GM23338 (cell line): ENCODE measurements at regions not wholly inside any gene's neighbourhood (a gene's known extent, or its start where the extent isn't known, plus 50 kb on each side); places are given as distances from the start of the nearest gene placed in this dataset.

ENCODE experiments used
- CREB1 ChIP-seq: fragments of 250-450 bp; sonication (Bioruptor Pico); IDR thresholded peaks from 2 replicates; pipeline ENCODE4 v1.5.0; 2020; ENCODE audit warnings: low read depth, mild to moderate bottlenecking, moderate library complexity
- EZH2 ChIP-seq: fragments of 200-600 bp; sonication (generic); IDR thresholded peaks from one replicate; pipeline ENCODE4 v1.8.0; 2017; ENCODE audit warnings: antibody characterized with exemption, mild to moderate bottlenecking, low read depth; ENCODE audit not compliant: unreplicated experiment
- EZH2phosphoT487 ChIP-seq: fragments of 200-600 bp; sonication (generic); IDR thresholded peaks from one replicate; pipeline ENCODE4 v1.8.1; 2018; ENCODE audit warnings: antibody characterized with exemption; ENCODE audit not compliant: unreplicated experiment
- JUNB ChIP-seq: IDR thresholded peaks from one replicate; pipeline ENCODE4 v1.6.1; 2016; ENCODE audit warnings: antibody characterized with exemption; ENCODE audit not compliant: unreplicated experiment
- NANOG ChIP-seq: IDR thresholded peaks from 2 replicates; pipeline ENCODE4 v1.6.1; 2016; ENCODE audit warnings: antibody characterized with exemption, borderline replicate concordance
- POLR2AphosphoS5 ChIP-seq: IDR thresholded peaks from 2 replicates; pipeline ENCODE4 v1.6.1; 2016; ENCODE audit warnings: antibody characterized with exemption, low read depth
- STAT1 ChIP-seq: IDR thresholded peaks from one replicate; pipeline ENCODE4 v1.6.1; 2016; ENCODE audit warnings: antibody characterized with exemption; ENCODE audit not compliant: unreplicated experiment
- ZNF114 ChIP-seq: fragments of 250-450 bp; sonication (Bioruptor Pico); IDR thresholded peaks from 2 replicates; pipeline ENCODE4 v1.5.0; 2020; ENCODE audit warnings: mild to moderate bottlenecking, moderate library complexity
- ZNF331 ChIP-seq: fragments of 250-450 bp; sonication (Bioruptor Pico); IDR thresholded peaks from 2 replicates; pipeline ENCODE4 v1.5.0; 2020; ENCODE audit warnings: low read depth, mild to moderate bottlenecking, moderate library complexity
- TF ChIP-seq, protein P1 (sequence below), 2 experiments: fragments of 200-600 bp in 1 of 2; sonication (generic) in 1 of 2; conservative IDR thresholded peaks; 2 replicates each; pipeline versions ENCODE4 v1.5.1 to v1.6.1; 2016 to 2017; ENCODE audit warnings: antibody characterized with exemption in 2 of 2, low read depth in 2 of 2, mild to moderate bottlenecking in 2 of 2, moderate library complexity in 1 of 2
- TF ChIP-seq, protein P2 (sequence below): IDR thresholded peaks from 2 replicates; pipeline ENCODE4 v1.6.1; 2016; ENCODE audit warnings: antibody characterized with exemption
- TF ChIP-seq, protein P3 (sequence below): IDR thresholded peaks from one replicate; pipeline ENCODE4 v1.6.1; 2018; ENCODE audit warnings: antibody characterized with exemption; ENCODE audit not compliant: unreplicated experiment

DNA sequence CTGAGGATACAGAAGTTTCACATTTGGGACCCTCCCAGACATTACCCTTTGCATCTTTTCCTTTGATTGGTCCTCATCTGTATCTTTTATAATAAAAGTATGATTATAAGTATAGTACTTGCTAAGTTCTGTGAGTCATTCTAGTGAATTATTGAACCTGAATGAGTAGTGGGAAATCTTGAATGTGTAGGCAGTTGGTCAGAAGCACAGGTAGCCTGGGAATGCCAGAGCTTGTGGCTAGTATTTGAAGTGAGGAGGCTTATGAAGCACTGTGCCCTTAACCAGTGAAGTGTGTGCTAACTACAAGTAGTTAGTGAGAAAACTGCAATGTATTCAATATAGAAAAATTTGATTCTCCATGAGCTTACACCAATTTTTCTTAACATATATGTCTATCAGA, 257.6 kb downstream of the GRB14 start:
- no peak for TF ChIP-seq EZH2phosphoT487
- TF ChIP-seq, protein P1, sequence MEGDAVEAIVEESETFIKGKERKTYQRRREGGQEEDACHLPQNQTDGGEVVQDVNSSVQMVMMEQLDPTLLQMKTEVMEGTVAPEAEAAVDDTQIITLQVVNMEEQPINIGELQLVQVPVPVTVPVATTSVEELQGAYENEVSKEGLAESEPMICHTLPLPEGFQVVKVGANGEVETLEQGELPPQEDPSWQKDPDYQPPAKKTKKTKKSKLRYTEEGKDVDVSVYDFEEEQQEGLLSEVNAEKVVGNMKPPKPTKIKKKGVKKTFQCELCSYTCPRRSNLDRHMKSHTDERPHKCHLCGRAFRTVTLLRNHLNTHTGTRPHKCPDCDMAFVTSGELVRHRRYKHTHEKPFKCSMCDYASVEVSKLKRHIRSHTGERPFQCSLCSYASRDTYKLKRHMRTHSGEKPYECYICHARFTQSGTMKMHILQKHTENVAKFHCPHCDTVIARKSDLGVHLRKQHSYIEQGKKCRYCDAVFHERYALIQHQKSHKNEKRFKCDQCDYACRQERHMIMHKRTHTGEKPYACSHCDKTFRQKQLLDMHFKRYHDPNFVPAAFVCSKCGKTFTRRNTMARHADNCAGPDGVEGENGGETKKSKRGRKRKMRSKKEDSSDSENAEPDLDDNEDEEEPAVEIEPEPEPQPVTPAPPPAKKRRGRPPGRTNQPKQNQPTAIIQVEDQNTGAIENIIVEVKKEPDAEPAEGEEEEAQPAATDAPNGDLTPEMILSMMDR (conservative IDR thresholded peaks at IDR 0.05; ENCODE audit: low read depth in 2 of 2) = no peak
- no peak for TF ChIP-seq POLR2AphosphoS5
- TF ChIP-seq CREB1 (CRISPR knock-in tag) = no peak
- no peak for TF ChIP-seq JUNB
- TF ChIP-seq, protein P2, sequence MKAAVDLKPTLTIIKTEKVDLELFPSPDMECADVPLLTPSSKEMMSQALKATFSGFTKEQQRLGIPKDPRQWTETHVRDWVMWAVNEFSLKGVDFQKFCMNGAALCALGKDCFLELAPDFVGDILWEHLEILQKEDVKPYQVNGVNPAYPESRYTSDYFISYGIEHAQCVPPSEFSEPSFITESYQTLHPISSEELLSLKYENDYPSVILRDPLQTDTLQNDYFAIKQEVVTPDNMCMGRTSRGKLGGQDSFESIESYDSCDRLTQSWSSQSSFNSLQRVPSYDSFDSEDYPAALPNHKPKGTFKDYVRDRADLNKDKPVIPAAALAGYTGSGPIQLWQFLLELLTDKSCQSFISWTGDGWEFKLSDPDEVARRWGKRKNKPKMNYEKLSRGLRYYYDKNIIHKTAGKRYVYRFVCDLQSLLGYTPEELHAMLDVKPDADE = no peak
- TF ChIP-seq, protein P3, sequence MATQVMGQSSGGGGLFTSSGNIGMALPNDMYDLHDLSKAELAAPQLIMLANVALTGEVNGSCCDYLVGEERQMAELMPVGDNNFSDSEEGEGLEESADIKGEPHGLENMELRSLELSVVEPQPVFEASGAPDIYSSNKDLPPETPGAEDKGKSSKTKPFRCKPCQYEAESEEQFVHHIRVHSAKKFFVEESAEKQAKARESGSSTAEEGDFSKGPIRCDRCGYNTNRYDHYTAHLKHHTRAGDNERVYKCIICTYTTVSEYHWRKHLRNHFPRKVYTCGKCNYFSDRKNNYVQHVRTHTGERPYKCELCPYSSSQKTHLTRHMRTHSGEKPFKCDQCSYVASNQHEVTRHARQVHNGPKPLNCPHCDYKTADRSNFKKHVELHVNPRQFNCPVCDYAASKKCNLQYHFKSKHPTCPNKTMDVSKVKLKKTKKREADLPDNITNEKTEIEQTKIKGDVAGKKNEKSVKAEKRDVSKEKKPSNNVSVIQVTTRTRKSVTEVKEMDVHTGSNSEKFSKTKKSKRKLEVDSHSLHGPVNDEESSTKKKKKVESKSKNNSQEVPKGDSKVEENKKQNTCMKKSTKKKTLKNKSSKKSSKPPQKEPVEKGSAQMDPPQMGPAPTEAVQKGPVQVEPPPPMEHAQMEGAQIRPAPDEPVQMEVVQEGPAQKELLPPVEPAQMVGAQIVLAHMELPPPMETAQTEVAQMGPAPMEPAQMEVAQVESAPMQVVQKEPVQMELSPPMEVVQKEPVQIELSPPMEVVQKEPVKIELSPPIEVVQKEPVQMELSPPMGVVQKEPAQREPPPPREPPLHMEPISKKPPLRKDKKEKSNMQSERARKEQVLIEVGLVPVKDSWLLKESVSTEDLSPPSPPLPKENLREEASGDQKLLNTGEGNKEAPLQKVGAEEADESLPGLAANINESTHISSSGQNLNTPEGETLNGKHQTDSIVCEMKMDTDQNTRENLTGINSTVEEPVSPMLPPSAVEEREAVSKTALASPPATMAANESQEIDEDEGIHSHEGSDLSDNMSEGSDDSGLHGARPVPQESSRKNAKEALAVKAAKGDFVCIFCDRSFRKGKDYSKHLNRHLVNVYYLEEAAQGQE = no peak
- TF ChIP-seq ZNF114 (CRISPR knock-in tag) = no peak
- no peak for TF ChIP-seq EZH2
- no peak for TF ChIP-seq STAT1
- no peak for TF ChIP-seq ZNF331 (CRISPR knock-in tag)
- TF ChIP-seq NANOG = no peak
